ENCODE measurements at regions not wholly inside any gene's neighbourhood (a gene's known extent, or its start where the extent isn't known, plus 50 kb on each side); places are given as distances from the start of the nearest gene placed in this dataset.
"Not testable (repeated sequence)": the region's sequence is repeated elsewhere in the genome, so short reads cannot be mapped to it uniquely, and the experiment has no call there.

DNA sequence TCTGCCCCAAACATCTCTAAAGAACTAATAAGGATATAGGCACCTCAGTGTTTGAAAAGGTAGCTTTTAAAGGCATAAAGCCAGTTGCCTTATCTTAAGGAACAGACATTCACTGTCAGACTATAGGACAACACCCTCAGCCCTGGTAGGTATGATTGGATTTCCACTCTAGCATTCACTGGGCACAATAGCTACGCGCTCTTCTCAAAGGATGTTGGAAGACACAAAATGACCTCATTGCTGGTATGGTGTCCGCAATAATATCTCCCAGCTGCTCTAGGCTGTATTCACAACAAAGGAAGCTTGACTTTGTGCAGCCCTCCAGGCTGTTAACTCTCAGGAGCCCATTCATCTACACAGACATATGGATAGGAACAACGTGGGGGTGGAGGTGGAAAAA lies 119.4 kb upstream of the CXADR start:
- no CpG with 5 or more reads among the region's 4 CpGs for WGBS, 2 donors (ENCODE audit: extremely low coverage in 2 of 2, insufficient read length in 2 of 2, insufficient replicate concordance in 1 of 2)
- H3K27ac ChIP-seq (replicated peaks; ENCODE audit: low read length), result no peak overlapping the region
- H3K9me3 ChIP-seq (replicated peaks in 1 of 2; ENCODE audit: control insufficient read depth in 2 of 2, insufficient read depth in 1 of 2, low read depth in 1 of 2, low read length in 2 of 2), result no peaks in the 10 kb centered on the region
- no peak for DNase-seq (ENCODE audit: low spot score)
- no peak overlapping the region for H3K4ac ChIP-seq (ENCODE audit: low read length)
- H4K91ac ChIP-seq (ENCODE audit: low read depth, low read length, poor library complexity), result no peak overlapping the region
- no peaks in the 10 kb centered on the region for H3K79me1 ChIP-seq (ENCODE audit: low read depth, low read length)
- no peak overlapping the region for H3K23ac ChIP-seq (ENCODE audit: low read depth, low read length, poor library complexity)
- no peaks in the 10 kb centered on the region for H3K27me3 ChIP-seq (ENCODE audit: control insufficient read depth in 3 of 3, insufficient read depth in 3 of 3, low read depth in 1 of 3, low read length in 3 of 3)
- H2AK5ac ChIP-seq (ENCODE audit: low read depth, low read length), result no peak overlapping the region
- no peak overlapping the region for H3K4me3 ChIP-seq (ENCODE audit: low read length in 2 of 2)
- no peak overlapping the region for H3K9ac ChIP-seq (ENCODE audit: low read depth, low read length, poor library complexity)
- H3K14ac ChIP-seq (ENCODE audit: low read length), result no peak overlapping the region
- no peak overlapping the region for H2BK15ac ChIP-seq (ENCODE audit: low read length)
- no peaks in the 10 kb centered on the region for H3K36me3 ChIP-seq (replicated peaks in 1 of 2; ENCODE audit: control insufficient read depth in 2 of 2, insufficient read depth in 2 of 2, low read length in 2 of 2)
- no peak overlapping the region for H2BK5ac ChIP-seq (ENCODE audit: low read length)
- H3K4me2 ChIP-seq (ENCODE audit: insufficient read depth, low read length, poor library complexity, severe bottlenecking), result no peak overlapping the region
- H2BK120ac ChIP-seq (ENCODE audit: low read depth, low read length), result no peak overlapping the region
- peaks cover 4% of the 10 kb centered on the region in 2 donors for H3K4me1 ChIP-seq (ENCODE audit: control insufficient read depth in 2 of 2, insufficient read depth in 1 of 2, low read depth in 1 of 2, low read length in 2 of 2)
- H3K18ac ChIP-seq (ENCODE audit: low read length), result no peak overlapping the region
- H2BK12ac ChIP-seq (ENCODE audit: low read length), result no peak overlapping the region
- H2AFZ ChIP-seq (ENCODE audit: low read length), result peak overlapping the region; percentile 73
- no peak overlapping the region for H4K8ac ChIP-seq (ENCODE audit: low read depth, low read length)

DNA sequence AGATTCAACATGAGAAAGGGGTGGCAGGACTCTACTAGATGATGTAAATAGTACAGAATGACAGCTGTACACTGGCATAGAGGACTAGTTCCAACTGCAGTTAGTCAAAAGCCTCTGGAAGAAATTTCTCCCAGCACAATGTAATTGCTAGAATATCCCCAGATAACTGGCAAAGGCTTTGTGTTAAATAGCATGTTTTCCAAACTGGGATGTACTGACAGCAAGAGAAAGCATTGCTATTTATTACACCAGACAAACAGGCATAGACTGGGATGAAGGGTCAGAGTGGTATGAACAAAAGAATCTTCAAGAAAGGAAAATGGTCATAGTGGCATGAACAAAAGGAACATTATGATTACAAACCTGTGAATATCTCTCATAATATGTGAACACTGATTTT lies 115.9 kb upstream of the CXADR start:
- no peak overlapping the region for H2AFZ ChIP-seq (ENCODE audit: low read length)
- H3K4me2 ChIP-seq (ENCODE audit: insufficient read depth, low read length, poor library complexity, severe bottlenecking), result no peak overlapping the region
- H3K79me1 ChIP-seq (ENCODE audit: low read depth, low read length), result no peaks in the 10 kb centered on the region
- H3K4me1 ChIP-seq (ENCODE audit: control insufficient read depth in 2 of 2, insufficient read depth in 1 of 2, low read depth in 1 of 2, low read length in 2 of 2), result peaks cover 6 to 10% of the 10 kb centered on the region in 2 donors
- H3K14ac ChIP-seq (ENCODE audit: low read length), result no peak overlapping the region
- no peak overlapping the region for H3K4me3 ChIP-seq (ENCODE audit: low read length in 2 of 2)
- H3K4ac ChIP-seq (ENCODE audit: low read length), result no peak overlapping the region
- no peak overlapping the region for H3K18ac ChIP-seq (ENCODE audit: low read length)
- no peak overlapping the region for H3K9ac ChIP-seq (ENCODE audit: low read depth, low read length, poor library complexity)
- H2BK15ac ChIP-seq (ENCODE audit: low read length), result no peak overlapping the region
- H3K36me3 ChIP-seq (replicated peaks in 1 of 2; ENCODE audit: control insufficient read depth in 2 of 2, insufficient read depth in 2 of 2, low read length in 2 of 2), result no peaks in the 10 kb centered on the region
- no peak overlapping the region for H2BK5ac ChIP-seq (ENCODE audit: low read length)
- H3K27me3 ChIP-seq (ENCODE audit: control insufficient read depth in 3 of 3, insufficient read depth in 3 of 3, low read depth in 1 of 3, low read length in 3 of 3), result no peaks in the 10 kb centered on the region
- H2BK120ac ChIP-seq (ENCODE audit: low read depth, low read length), result no peak overlapping the region
- no peak for DNase-seq (ENCODE audit: low spot score)
- no peak overlapping the region for H4K8ac ChIP-seq (ENCODE audit: low read depth, low read length)
- no peak overlapping the region for H2AK5ac ChIP-seq (ENCODE audit: low read depth, low read length)
- H3K23ac ChIP-seq (ENCODE audit: low read depth, low read length, poor library complexity), result no peak overlapping the region
- no peak overlapping the region for H3K27ac ChIP-seq (replicated peaks; ENCODE audit: low read length)
- no peak overlapping the region for H2BK12ac ChIP-seq (ENCODE audit: low read length)
- no peaks in the 10 kb centered on the region for H3K9me3 ChIP-seq (replicated peaks in 1 of 2; ENCODE audit: control insufficient read depth in 2 of 2, insufficient read depth in 1 of 2, low read depth in 1 of 2, low read length in 2 of 2)
- H4K91ac ChIP-seq (ENCODE audit: low read depth, low read length, poor library complexity), result no peak overlapping the region

DNA sequence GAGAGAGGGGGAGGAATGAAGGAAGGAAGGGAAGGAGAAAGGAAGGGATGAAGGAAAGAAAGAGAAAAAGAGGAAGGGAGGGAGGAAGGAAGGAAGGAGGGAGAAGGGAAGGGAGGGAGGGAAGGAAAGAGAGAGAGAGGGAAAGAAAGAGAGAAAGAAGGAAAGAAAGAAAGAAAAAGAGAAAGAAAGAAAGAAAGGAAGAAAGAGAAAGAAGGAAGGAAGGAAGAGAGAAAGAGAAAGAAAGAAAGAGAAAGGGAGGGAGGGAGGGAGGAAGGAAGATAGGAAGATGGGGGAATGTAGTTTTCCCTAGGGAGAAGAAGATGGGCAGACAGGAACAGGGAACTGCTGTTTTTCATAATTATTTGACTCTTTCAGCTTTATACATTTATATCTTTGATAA lies 115.1 kb upstream of the CXADR start:
- Histone ChIP-seq H3K4me2 (ENCODE audit: insufficient read depth, low read length, poor library complexity, severe bottlenecking) (no peak overlapping the region), H4K8ac (ENCODE audit: low read depth, low read length) (no peak overlapping the region), H4K91ac (ENCODE audit: low read depth, low read length, poor library complexity) (no peak overlapping the region), H3K23ac (ENCODE audit: low read depth, low read length, poor library complexity) (no peak overlapping the region), H3K36me3 (replicated peaks in 1 of 2; ENCODE audit: control insufficient read depth in 2 of 2, insufficient read depth in 2 of 2, low read length in 2 of 2) (no peaks in the 10 kb centered on the region), H2BK15ac (ENCODE audit: low read length) (no peak overlapping the region), H3K79me1 (ENCODE audit: low read depth, low read length) (no peaks in the 10 kb centered on the region), H2BK12ac (ENCODE audit: low read length) (no peak overlapping the region), H3K4me1 (ENCODE audit: control insufficient read depth in 2 of 2, insufficient read depth in 1 of 2, low read depth in 1 of 2, low read length in 2 of 2) (peaks cover 6 to 10% of the 10 kb centered on the region in 2 donors), H2BK5ac (ENCODE audit: low read length) (no peak overlapping the region), H3K9ac (ENCODE audit: low read depth, low read length, poor library complexity) (no peak overlapping the region), H3K9me3 (replicated peaks in 1 of 2; ENCODE audit: control insufficient read depth in 2 of 2, insufficient read depth in 1 of 2, low read depth in 1 of 2, low read length in 2 of 2) (no peaks in the 10 kb centered on the region), H2AK5ac (ENCODE audit: low read depth, low read length) (no peak overlapping the region), H3K14ac (ENCODE audit: low read length) (no peak overlapping the region), H3K18ac (ENCODE audit: low read length) (no peak overlapping the region), H2BK120ac (ENCODE audit: low read depth, low read length) (no peak overlapping the region), H3K27ac (replicated peaks; ENCODE audit: low read length) (no peak overlapping the region), H2AFZ (ENCODE audit: low read length) (no peak overlapping the region), H3K27me3 (ENCODE audit: control insufficient read depth in 3 of 3, insufficient read depth in 3 of 3, low read depth in 1 of 3, low read length in 3 of 3) (no peaks in the 10 kb centered on the region), H3K4me3 (ENCODE audit: low read length in 2 of 2) (no peak overlapping the region), H3K4ac (ENCODE audit: low read length) (no peak overlapping the region)
- DNase-seq (ENCODE audit: low spot score), result no peak

DNA sequence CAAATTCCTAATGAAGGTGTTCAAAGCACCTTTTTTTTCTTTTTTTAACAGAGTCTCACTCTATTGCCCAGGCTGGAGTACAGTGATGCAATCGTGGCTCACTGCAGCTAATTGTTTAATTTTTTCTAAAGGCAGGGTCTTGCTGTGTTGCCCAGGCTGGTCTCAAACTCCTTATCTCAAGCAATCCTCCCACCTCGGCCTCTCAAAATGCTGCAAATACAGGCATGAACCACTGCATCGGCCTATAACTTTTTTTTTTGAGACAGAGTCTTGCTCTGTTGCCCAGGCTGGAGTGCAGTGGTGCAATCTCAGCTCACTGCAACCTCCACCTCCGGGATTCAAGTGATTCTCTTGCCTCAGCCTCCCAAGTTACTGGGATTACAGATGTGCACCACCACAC lies 113.9 kb upstream of the CXADR start:
- H3K27ac ChIP-seq (replicated peaks; ENCODE audit: low read length); H3K79me1 ChIP-seq (ENCODE audit: low read depth, low read length); H3K9ac ChIP-seq (ENCODE audit: low read depth, low read length, poor library complexity); H3K18ac ChIP-seq (ENCODE audit: low read length); DNase-seq (ENCODE audit: low spot score); H3K4me1 ChIP-seq (ENCODE audit: control insufficient read depth in 2 of 2, insufficient read depth in 1 of 2, low read depth in 1 of 2, low read length in 2 of 2); H2AK5ac ChIP-seq (ENCODE audit: low read depth, low read length); H4K91ac ChIP-seq (ENCODE audit: low read depth, low read length, poor library complexity); H3K4me3 ChIP-seq (ENCODE audit: low read length in 2 of 2); H2BK15ac ChIP-seq (ENCODE audit: low read length); H3K27me3 ChIP-seq (ENCODE audit: control insufficient read depth in 3 of 3, insufficient read depth in 3 of 3, low read depth in 1 of 3, low read length in 3 of 3); H2AFZ ChIP-seq (ENCODE audit: low read length); H3K4me2 ChIP-seq (ENCODE audit: insufficient read depth, low read length, poor library complexity, severe bottlenecking); H2BK12ac ChIP-seq (ENCODE audit: low read length); H3K23ac ChIP-seq (ENCODE audit: low read depth, low read length, poor library complexity); H2BK5ac ChIP-seq (ENCODE audit: low read length); H3K14ac ChIP-seq (ENCODE audit: low read length); H3K9me3 ChIP-seq (replicated peaks in 1 of 2; ENCODE audit: control insufficient read depth in 2 of 2, insufficient read depth in 1 of 2, low read depth in 1 of 2, low read length in 2 of 2); H2BK120ac ChIP-seq (ENCODE audit: low read depth, low read length); H3K36me3 ChIP-seq (replicated peaks in 1 of 2; ENCODE audit: control insufficient read depth in 2 of 2, insufficient read depth in 2 of 2, low read length in 2 of 2); H3K4ac ChIP-seq (ENCODE audit: low read length); H4K8ac ChIP-seq (ENCODE audit: low read depth, low read length): not testable (repeated sequence)
- no CpG with 5 or more reads among the region's 4 CpGs for WGBS, 2 donors (ENCODE audit: extremely low coverage in 2 of 2, insufficient read length in 2 of 2, insufficient replicate concordance in 1 of 2)

All from neuronal stem cell (in vitro differentiated cells).